NCI-H146 treated with DMSO at 0.1 percent for 48 hours (cell line): ENCODE measurements at regions not wholly inside any gene's neighbourhood (a gene's known extent, or its start where the extent isn't known, plus 50 kb on each side); places are given as distances from the start of the nearest gene placed in this dataset.
"Not testable (repeated sequence)": the region's sequence is repeated elsewhere in the genome, so short reads cannot be mapped to it uniquely, and the experiment has no call there.

Source experiments
- DNase-seq: peaks from one replicate; lab custom pipeline; 2025; ENCODE audit not compliant: unreplicated experiment; lab: John Stamatoyannopoulos, UW

GRCh38 chr6:6998194-6998569 is 109.6 kb upstream of the RREB1 start:
- DNase-seq: no peak

- DNase-seq: no peak
Observed at GRCh38 chr6:7000825-7001777, 106.7 kb upstream of the RREB1 start.

GRCh38 chr6:7003041-7003440 is 104.7 kb upstream of the RREB1 start:
- DNase-seq: no peak

GRCh38 chr6:7004581-7005297 is 103.0 kb upstream of the RREB1 start:
- DNase-seq: no peak

GRCh38 chr6:7006515-7007191 is 101.1 kb upstream of the RREB1 start:
- DNase-seq: no peak

- no peak for DNase-seq
Observed at GRCh38 chr6:7008451-7008988, 99.2 kb upstream of the RREB1 start.

- DNase-seq: no peak
Observed at GRCh38 chr6:7016226-7016625, 91.5 kb upstream of the RREB1 start.

GRCh38 chr6:7021301-7021700 is 86.5 kb upstream of the RREB1 start:
- DNase-seq: no peak

- DNase-seq: no peak
Observed at GRCh38 chr6:7025861-7026260, 81.9 kb upstream of the RREB1 start.

GRCh38 chr6:7028963-7029362 is 78.8 kb upstream of the RREB1 start:
- DNase-seq: not testable (repeated sequence)

GRCh38 chr6:7030968-7031367 is 76.8 kb upstream of the RREB1 start:
- not testable (repeated sequence) for DNase-seq

GRCh38 chr6:7033202-7033601 is 74.6 kb upstream of the RREB1 start:
- DNase-seq: no peak

GRCh38 chr6:7034055-7034454 is 73.7 kb upstream of the RREB1 start:
- no peak for DNase-seq

GRCh38 chr6:7035837-7036249 is 71.9 kb upstream of the RREB1 start:
- no peak for DNase-seq

GRCh38 chr6:7041511-7042026 is 66.2 kb upstream of the RREB1 start:
- no peak for DNase-seq

GRCh38 chr6:7042056-7042653 is 65.6 kb upstream of the RREB1 start:
- DNase-seq: no peak

- peak; percentile 33 for DNase-seq
Observed at GRCh38 chr6:7042654-7043545, 64.9 kb upstream of the RREB1 start.

- no peak for DNase-seq
Observed at GRCh38 chr6:7045331-7045730, 62.4 kb upstream of the RREB1 start.

GRCh38 chr6:7045746-7046145 is 62.0 kb upstream of the RREB1 start:
- DNase-seq: no peak

- DNase-seq: no peak
Observed at GRCh38 chr6:7047128-7047527, 60.6 kb upstream of the RREB1 start.
